ENCODE measurements at regions not wholly inside any gene's neighbourhood (a gene's known extent, or its start where the extent isn't known, plus 50 kb on each side); places are given as distances from the start of the nearest gene placed in this dataset.

DNA sequence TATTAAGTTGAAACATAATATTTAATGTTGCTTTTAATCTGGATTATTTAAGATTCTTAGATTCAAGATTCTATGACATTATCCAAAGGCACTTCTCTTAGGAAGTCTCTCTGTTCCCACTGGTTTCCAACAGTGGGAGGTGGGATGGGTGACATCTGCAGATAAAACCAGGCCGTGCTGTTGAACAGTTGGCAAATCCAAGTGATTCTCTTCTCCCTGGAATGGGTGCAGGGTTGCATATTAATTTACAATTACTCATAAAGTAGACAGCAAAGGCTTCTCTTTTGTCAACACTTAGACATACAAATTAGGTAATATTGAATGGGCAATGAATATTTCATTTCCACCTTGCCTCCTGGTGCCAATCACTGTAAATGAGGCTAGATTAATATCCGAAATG, 233.7 kb upstream of the IL12B start:
- peaks cover 4% of the 10 kb centered on the region for H3K27me3 ChIP-seq
- H3K4me1 ChIP-seq: no peaks in the 10 kb centered on the region
- WGBS, 2 donors (ENCODE audit: low coverage in 1 of 2): 47 to 55% methylated on average over 2 of the region's 2 CpGs
- H3K27ac ChIP-seq: no peak overlapping the region
- H3K4me3 ChIP-seq: no peak overlapping the region
- TF ChIP-seq, protein P1, sequence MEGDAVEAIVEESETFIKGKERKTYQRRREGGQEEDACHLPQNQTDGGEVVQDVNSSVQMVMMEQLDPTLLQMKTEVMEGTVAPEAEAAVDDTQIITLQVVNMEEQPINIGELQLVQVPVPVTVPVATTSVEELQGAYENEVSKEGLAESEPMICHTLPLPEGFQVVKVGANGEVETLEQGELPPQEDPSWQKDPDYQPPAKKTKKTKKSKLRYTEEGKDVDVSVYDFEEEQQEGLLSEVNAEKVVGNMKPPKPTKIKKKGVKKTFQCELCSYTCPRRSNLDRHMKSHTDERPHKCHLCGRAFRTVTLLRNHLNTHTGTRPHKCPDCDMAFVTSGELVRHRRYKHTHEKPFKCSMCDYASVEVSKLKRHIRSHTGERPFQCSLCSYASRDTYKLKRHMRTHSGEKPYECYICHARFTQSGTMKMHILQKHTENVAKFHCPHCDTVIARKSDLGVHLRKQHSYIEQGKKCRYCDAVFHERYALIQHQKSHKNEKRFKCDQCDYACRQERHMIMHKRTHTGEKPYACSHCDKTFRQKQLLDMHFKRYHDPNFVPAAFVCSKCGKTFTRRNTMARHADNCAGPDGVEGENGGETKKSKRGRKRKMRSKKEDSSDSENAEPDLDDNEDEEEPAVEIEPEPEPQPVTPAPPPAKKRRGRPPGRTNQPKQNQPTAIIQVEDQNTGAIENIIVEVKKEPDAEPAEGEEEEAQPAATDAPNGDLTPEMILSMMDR (IDR thresholded peaks at IDR 0.05): no peak
- TF ChIP-seq EP300 (IDR thresholded peaks at IDR 0.05) (no peak), POLR2AphosphoS5 (IDR thresholded peaks at IDR 0.05) (no peak), POLR2A (IDR thresholded peaks at IDR 0.05) (no peak)
- ATAC-seq: no peak
- H3K9me3 ChIP-seq: no peaks in the 10 kb centered on the region
- H3K36me3 ChIP-seq: no peaks in the 10 kb centered on the region

DNA sequence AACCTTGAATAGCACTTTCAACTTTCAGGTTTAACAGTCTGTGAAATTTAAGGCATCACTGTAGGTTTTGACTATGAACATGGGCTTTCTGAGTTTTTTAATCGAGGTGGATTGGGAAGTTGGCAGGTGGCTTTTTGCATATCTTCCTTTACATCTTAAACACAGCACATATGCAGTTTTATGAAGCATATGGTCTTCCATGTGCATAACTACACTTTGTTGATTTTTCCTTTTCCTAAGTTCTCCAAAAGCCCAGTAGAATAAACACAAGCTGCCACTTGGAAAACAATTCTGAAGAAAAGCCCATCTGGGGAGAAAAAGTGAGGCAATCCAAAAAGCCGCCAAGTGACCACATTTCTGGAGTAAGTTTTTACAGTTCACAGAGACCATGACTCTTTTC, 236.5 kb upstream of the IL12B start:
- no peak for ATAC-seq
- H3K9me3 ChIP-seq: no peaks in the 10 kb centered on the region
- H3K36me3 ChIP-seq: no peaks in the 10 kb centered on the region
- H3K27ac ChIP-seq: no peak overlapping the region
- no peaks in the 10 kb centered on the region for H3K4me1 ChIP-seq
- no peak overlapping the region for H3K4me3 ChIP-seq
- WGBS, 2 donors (ENCODE audit: low coverage in 1 of 2): 56 to 100% methylated on average over 1 to 2 of the region's 2 CpGs
- no peak for TF ChIP-seq POLR2A (IDR thresholded peaks at IDR 0.05)
- TF ChIP-seq POLR2AphosphoS5 (IDR thresholded peaks at IDR 0.05): no peak
- TF ChIP-seq, protein P1 (IDR thresholded peaks at IDR 0.05): no peak
- no peak for TF ChIP-seq EP300 (IDR thresholded peaks at IDR 0.05)
- H3K27me3 ChIP-seq: no peaks in the 10 kb centered on the region

DNA sequence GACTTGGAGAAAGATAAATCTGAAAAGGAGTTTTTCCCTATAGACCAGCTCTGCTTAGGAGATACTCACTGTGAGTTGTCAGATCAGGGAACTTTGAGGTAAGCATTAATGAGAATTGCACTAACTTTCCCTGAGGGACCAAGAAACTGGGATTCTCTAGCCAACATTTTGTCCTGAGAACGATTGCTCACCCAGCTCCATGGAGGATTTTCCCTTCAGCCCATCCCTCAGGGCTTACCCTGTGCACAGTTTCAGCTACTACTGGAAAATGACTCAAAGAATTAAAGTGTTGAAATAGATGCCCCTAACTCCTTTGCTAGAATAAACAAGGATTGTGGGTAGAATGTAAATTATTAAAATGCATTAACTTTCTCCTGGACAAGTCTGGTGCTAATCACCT, 237.2 kb upstream of the IL12B start:
- Histone ChIP-seq H3K4me3 (no peak overlapping the region), H3K9me3 (no peaks in the 10 kb centered on the region), H3K36me3 (no peaks in the 10 kb centered on the region), H3K27me3 (no peaks in the 10 kb centered on the region), H3K27ac (no peak overlapping the region), H3K4me1 (no peaks in the 10 kb centered on the region)
- TF ChIP-seq EP300 (IDR thresholded peaks at IDR 0.05) (no peak), POLR2A (IDR thresholded peaks at IDR 0.05) (no peak), POLR2AphosphoS5 (IDR thresholded peaks at IDR 0.05) (no peak)
- TF ChIP-seq, protein P1 (IDR thresholded peaks at IDR 0.05): no peak
- no peak for ATAC-seq
- 33 to 67% methylated on average over 1 of the region's 1 CpG for WGBS, 2 donors (ENCODE audit: low coverage in 1 of 2)

DNA sequence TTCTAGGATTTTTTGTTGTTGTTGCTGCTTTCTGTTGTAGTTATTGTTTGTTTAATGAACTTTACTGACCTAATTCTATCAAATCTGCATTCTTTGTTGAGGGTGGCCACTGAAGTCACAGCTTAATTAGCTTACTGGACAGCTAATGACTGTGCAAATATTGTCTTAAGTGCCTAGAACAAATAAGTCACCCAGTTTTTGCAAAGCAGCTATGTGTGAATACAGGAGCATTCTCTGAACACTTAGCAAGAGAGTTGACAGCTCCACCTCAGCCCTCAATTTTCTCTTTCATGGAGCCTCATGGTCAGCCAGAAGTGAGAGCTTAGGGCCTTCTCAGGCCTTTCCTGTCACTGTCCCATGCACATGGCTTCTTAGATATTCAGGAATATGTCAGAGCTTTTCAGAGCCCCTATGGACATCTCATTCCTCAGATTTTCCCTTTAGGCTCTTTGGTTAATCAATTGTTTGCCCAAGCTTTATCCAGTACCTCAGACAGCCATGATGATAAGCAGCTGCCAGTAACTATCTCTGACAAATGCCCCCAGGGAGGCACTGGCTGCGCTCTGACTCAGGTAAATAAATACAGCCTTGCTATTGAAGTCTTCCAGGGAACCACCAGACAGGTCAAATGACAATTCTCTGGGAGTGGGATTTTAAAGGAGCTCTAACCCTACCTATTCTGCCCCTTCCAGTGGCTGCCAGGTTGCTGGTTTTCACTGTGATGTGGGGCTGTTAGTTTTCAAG, 241.4 kb upstream of the IL12B start:
- Histone ChIP-seq H3K4me1 (no peaks in the 10 kb centered on the region), H3K27ac (no peak overlapping the region), H3K9me3 (no peaks in the 10 kb centered on the region), H3K4me3 (no peak overlapping the region), H3K27me3 (no peaks in the 10 kb centered on the region), H3K36me3 (no peaks in the 10 kb centered on the region)
- 67 to 80% methylated on average over 1 of the region's 1 CpG for WGBS, 2 donors (ENCODE audit: low coverage in 1 of 2)
- no peak for ATAC-seq
- TF ChIP-seq EP300 (IDR thresholded peaks at IDR 0.05): no peak

DNA sequence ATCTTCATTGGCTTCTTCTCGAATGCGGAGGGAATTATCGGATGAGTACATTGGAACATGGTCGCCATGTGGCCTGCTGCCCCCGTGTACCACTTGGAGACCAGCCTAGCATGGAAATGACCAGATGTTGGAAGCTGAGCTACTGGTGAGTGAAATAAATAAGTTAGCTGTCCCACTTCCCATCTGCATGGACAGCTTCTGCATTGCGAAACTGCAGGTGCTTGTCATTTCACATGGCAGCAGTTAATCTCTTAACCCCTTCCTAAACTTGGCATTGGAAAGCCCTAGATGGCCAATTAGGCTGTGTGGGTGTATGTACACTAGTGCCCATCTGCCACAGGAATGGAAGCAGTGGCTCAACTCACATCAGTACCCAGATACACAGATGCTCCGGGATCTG, 246.6 kb upstream of the IL12B start:
- Histone ChIP-seq H3K27me3 (no peaks in the 10 kb centered on the region), H3K36me3 (no peaks in the 10 kb centered on the region), H3K4me1 (peaks cover 0 to 3% (median 0%) of the 10 kb centered on the region in 3 donors), H3K27ac (no peak overlapping the region), H3K4me3 (no peak overlapping the region), H3K9me3 (no peaks in the 10 kb centered on the region)
- TF ChIP-seq EP300 (IDR thresholded peaks at IDR 0.05) (no peak), POLR2AphosphoS5 (IDR thresholded peaks at IDR 0.05) (no peak), POLR2A (IDR thresholded peaks at IDR 0.05) (no peak)
- TF ChIP-seq, protein P1 (IDR thresholded peaks at IDR 0.05): no peak
- no peak for ATAC-seq
- WGBS, 2 donors (ENCODE audit: low coverage in 1 of 2): 89 to 93% methylated on average over 6 to 7 of the region's 7 CpGs

All from gastroesophageal sphincter (tissue), 4 donors.